SK-MEL-5 (cell line): ENCODE measurements at regions not wholly inside any gene's neighbourhood (a gene's known extent, or its start where the extent isn't known, plus 50 kb on each side); places are given as distances from the start of the nearest gene placed in this dataset.

Experiments used
- DNase-seq: peaks from one replicate; pipeline ENCODE4 v3.0.0-alpha.2; 2016; ENCODE audit warnings: low read depth, low spot score
- in situ Hi-C: cut with HindIII; loops from 2 replicates; pipeline ENCODE4 v1.10.0; 2016; ENCODE audit warnings: low sequenced_read_pairs, high pct_unique_total_duplicates, low pct_unique_long_range_greater_than_20kb

DNA sequence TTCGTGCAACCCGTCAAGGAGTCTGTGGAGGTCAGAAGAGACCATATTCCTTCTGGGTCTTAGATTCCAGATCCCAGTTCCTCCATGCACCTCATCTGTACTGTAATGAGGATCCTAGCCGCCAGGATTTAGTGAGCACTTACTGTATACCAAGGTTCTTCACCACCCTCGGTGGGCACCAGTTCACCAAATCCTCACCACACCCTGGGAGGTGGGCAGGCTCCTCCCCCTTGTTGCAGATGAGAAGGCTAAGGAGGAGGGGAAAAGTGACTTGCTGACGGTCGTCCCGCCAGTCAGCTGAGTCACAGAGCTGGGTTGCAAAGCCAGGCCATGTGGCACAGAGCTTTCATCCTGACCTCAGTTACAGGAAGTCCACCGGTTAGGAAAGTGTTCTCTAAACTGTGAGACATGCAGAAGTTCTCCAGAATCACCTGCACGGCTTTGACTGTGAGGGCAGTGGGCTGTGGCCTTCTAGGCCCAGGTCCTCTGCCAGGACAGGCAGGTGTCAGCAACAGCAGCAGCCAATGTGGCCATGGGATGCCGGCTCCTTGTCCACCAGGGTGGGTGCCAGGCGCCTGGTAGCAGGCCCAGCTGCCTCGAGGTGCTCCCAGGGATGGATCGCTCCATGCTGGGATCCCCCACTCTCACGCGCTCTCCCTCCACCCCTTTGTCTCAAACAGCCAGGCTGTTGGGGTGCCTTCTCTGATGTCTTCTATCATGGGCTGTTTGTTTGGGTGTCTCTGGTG is 240.3 kb upstream of the GSE1 start:
- in situ Hi-C loops = no loop called here

DNA sequence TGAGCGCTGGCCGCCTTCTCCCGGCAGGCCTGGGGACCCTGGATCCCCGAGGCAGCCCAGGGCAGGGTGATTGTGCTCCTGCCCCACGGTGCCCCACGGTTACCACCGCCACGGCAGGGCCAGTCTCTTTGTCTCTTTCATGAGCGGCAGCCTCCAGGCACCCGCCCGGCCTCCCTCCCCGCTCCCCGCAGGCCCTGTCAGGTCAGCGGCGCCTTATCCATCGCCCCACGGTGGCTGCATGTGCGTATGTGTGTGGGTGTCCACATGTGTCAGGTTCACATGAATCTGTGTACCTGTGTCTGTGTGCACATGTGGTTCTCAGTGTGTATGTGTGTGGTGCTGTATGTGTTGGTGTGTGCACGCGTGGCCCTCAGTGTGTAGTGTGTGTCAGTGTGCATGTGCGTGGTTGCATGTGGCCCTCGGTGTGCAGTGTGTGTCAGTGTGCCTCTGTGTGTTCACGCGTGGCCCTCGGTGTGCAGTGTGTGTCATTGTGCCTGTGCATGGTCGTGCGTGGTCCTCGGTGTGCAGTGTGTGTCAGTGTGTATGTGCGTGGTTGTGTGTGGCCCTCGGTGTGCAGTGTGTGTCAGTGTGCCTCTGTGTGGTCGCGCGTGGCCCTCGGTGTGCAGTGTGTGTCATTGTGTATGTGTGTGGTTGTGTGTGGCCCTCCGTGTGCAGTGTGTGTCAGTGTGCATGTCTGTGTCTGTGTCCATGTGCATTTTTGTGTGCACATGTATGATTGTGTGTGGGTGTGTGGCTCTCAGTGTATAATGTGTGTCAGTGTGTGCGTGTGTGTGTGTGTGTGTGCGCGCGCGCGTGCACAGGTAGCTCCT is 239.2 kb upstream of the GSE1 start:
- in situ Hi-C loops = no loop called here
- DNase-seq = no peak

More for the DNA sequence above, 240.3 kb upstream of the GSE1 start:
- no peak for DNase-seq

DNA sequence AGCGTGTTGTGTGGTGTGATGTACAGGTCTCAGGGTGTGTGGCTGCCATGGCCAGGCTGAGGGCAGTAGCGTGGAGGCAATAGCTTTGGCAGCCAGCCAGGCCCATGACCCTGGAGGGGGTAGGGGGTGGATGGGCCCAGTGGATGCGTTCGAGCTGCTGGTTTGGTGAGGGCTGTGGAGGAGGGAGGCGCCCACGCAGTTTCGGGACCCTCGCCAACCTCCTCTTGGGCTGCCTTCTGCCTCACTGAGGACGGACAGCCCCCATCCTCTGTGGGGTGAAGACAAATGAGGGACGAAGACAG is 238.6 kb upstream of the GSE1 start:
- in situ Hi-C loops = no loop called here
- no peak for DNase-seq

DNA sequence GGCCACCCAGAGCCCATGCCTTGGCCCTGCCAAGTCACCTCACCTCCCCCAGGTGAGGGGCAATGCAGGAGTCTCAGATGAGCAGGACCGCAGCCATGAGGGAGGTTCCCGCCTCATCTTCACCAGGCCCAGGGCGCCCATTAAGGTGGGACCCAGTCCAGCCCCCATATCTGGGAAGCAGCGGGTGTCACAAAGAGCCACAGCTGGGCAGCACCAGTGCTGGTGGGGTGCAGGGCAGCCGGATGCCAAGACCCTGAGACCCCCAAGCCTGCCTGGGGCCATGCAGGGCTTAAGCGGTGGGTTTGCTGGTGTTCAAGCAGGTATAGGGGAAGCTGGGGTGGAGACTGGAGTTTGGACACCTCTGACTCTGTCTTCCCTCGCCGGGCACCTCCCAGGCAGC is 237.8 kb upstream of the GSE1 start:
- no peak for DNase-seq
- in situ Hi-C loops = no loop called here

DNA sequence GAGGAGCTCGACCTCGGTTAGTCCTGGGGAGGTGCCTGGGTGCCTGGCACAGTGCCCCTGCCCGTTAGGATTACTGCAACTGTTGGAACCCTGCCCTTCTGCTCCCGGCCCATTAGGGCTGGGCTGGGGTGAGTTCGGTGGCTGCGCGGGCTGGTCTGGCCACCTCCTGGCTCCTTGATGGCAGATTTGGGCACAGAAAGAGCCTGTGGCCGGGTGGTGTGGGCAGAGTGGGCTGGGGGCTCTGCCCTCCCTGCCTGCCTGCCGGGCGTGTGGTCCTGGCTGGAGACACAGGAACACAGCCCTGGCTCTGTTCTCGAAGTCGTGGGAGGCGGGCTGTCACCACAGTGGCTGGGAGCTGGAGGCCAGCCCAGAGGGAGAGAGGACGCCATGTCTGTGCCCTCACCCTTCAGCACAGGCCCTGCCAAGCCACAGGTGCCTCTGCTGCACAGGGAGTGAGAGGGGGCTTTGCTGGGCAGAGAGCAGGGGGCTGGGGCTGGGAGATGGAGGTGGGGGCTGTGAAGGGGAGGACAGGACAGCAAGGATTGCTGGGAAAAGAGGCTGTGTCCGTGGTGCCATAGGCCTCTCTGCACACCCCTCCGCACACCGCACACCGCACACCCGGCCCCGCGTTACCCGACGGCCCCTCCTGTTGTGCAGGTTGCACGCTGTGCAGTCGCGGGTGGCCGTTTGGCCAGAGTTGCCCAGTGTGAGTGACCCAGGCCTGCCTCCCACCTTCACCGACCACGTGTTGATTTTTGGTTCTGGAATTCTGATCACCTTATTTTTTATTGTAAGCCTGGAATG is 236.6 kb upstream of the GSE1 start:
- DNase-seq = no peak
- in situ Hi-C loops = no loop called here

DNA sequence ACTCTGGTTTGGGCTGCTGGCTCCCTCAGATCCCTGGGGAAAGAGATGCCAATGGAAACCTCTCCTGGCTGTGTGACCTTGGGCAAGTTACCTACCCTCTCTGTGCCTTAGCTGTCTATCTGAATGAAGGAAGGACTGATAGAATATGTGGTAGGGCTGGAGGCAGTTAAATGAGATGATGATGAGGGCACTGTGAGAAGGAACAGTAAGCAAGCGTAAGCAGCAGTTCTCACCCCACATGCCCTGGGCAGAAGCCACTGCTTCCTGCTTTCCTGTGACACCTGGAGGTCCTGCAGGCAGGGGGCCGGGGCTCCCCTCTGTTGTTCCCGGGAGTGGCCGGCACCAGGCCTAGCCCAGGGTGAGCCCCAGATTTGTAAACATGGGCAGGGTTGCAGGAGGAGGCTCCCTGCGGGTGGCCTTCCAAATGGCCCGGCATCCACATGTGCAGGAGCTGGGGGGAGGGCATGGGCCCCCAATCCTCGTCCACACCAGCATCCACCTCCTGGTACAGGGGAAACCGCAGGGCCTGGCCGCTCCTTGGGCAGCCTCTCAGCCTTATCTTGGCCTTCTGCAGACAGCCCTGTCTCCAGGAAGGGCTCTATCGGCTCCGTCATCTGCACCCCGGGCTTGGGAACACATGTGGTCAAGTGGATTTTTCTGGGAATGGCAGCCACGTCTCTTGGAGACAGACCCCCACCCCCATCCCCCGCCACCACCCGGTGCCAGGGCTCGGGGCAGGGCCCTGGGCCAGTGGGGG is 235.6 kb upstream of the GSE1 start:
- in situ Hi-C loops = no loop called here
- DNase-seq = no peak

DNA sequence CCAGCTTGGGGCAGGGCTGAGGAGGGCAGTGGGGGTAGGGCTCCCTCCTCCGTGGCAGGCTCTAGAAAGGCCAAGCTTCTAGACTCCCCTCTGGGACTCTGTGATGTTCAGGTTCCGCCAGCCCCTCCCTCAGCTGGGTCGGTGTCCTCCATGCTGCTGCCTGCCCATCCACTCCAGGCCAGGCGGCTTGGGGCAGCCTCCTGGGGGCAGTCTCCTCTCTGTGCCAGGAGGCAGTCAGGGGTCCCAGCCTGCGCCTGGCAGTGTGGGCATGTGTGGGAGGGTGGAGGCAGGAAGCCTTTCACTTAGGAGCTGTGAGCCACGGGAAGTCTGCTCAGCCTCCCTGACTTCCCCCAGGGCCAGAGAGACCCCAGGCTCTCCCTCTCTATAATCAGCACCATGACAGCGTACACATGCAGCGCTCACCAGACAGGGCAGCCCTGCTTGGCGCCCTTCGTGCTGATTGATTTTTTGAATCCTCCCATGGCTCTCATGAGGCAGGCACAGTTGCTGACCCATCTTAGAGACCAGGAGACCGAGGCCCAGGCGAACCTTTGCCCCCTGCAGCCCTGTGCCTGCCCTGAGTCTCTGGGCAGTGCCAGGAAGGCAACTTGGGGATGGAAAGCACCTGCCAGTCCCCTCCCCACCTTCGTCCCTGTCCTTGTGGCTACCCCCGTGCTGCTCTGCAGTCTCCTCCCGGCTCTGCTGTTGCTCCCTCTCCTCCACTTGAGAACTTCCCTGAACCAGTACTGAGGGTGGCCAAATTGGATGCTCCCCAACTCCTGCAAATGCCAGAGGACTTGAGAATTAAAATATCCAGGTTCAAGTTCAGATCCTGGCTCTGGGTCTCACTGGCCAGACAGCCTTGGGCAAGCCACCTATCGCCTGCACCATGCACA is 234.7 kb upstream of the GSE1 start:
- in situ Hi-C loops = no loop called here
- DNase-seq = no peak

DNA sequence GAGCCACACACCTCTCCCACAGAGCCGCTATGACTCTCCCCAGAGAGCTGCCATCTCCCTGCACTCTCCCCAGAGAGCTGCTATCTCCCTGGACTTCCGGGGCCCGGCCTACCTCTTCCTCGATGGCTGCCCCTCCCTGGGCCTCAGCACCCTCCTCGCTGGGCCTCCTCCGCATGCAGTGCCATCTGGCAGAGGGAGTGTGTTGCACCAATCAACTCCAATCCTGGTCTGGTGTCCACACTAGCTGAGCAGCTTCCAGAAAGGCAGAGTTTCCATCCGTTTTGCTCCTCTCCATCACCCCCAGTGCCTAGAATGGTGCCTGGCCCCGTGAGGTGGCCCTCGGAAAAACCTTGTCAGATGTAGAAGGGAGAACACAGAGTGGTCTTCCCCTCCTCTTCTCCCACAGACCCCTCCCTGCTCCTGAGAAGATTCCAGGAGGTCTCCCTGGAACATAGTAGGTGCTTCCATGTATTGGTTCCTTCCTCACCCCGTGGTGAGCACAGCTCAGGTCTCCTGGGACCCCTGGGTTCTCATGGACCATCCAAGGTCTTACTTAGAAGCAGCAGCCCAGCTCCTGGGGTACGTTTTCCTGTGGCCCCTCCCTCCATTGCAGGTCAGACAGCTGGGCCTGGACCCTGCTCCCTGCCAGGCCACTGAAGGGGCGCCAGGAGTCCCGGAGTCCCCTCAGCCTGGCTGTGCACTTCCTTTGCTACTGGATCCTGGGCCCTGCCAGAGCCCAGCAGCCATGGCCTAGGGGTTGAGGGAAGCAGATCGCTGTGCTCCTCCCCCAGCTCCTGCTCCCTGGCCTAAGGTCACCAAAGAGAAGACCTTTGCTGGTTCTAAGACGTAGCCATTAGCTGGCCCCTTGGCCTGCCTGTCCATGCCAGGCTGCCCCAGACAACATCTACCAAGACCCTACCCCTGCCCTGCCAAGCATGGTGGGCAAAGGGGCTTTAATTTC is 233.8 kb upstream of the GSE1 start:
- in situ Hi-C loops = no loop called here

DNA sequence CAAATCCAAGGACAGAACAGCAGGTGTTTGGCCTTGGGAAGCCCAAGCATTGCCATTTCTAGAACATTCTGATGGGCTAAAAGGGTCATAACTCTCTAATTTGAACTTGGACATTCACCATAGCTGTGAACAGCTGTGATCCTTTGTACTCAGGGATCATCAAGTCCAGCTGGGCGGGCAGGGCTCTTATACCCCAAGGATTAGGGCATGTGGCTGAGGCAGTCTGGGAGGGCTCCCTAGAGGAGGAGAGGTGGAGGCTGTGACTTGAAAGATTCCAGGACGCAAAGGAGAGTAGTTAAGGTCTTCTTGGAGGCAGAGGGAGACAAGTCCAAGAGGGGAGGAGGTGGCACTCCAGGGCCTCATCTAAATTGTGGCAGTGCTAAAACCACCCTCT is 233.1 kb upstream of the GSE1 start:
- in situ Hi-C loops = no loop called here
- no peak for DNase-seq

More for the DNA sequence above, 233.8 kb upstream of the GSE1 start:
- no peak for DNase-seq

DNA sequence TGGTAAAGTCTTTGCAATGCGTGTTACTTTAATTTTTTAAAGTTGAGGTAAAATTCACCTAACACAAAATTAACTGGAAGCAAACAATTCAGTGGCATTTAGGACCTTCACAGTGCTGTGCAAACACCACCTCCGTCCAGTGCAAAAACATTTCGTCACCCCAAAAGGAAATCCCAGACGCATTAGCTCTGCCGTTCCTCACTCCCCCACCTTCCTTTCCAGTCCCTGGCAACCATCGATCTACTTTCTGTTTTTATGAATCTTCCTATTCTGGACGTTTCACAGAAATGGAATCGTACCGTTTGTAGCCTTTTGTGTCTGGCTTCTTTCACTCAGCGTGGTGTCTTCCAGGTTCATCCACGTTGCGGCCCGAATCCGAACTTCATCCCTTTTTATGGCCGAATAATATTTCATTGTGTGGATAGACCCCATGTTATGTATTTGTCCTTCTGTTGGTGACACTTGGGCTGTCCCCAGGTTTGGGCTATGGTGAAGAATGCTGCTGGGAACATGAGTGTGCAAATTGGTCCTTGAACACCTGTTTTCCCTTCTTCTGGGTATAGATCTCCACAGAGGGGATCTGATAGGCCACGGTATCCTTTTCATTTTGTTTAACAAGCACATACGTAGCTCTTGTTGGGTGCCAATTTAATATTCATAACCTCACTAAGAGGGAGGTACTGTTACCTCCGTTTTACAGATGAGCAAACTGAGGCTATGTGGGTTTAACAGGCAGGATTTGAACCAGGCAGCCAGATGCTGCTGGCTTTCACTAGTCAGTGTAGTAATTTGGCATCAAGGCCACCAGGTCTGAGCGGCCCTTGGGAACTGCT is 232.0 kb upstream of the GSE1 start:
- DNase-seq = no peak
- in situ Hi-C loops = no loop called here

DNA sequence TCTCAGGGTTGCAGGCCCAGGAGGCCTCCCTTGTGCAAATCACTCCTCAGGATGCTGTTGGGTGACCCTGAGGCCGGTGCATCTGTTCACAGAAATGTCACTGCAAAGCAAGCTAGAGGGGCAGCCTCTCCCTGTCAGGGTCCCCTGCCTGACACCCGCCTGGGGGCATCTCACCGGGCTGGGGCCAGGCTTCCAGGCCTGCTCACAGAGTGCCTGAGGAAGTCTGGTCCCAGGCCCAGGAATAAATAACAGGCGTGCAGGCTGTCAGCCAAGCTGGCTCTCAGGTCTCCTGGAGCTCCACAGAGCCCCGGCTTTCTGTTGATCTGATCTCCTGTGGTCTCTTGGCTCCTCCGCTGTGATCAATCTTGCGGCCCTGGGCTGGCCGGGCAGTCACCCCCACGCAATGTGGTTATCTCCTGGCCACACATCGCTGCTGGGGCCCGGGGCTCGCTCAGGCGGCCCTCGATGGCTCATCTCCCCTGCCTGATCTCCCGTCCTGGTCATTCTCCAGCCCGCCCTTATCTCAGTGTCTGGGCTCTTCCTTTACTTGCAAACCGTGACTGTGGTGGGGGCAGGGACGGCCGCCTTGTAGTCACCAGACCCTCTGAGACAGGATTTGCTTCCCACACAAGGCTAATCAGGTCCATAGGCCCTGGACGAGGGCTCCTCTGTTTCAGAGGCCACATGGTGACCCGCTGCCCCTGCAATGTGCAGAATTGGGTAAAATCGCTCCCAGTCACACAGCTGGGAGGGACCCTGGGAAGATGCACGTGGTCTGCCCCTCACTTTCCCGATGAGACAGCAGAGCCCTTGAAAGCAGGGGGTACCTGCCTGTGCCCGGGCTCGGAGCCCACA is 231.2 kb upstream of the GSE1 start:
- DNase-seq = no peak
- in situ Hi-C loops = no loop called here

DNA sequence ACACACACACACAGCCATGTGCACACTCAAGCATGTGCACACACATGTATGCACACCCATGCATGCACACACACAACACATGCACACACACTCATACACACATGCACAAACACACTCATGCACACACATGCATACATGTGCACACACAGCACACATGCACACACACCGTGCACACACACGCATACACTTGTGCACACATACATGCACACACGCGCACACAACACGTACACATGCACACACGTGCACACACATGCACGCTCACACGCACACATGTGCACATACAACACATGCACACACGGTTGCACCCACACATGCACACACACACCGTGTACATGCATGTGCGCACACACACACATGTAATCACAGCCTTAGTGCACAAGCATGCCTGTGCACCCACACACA is 230.4 kb upstream of the GSE1 start:
- in situ Hi-C loops = no loop called here
- no peak for DNase-seq

DNA sequence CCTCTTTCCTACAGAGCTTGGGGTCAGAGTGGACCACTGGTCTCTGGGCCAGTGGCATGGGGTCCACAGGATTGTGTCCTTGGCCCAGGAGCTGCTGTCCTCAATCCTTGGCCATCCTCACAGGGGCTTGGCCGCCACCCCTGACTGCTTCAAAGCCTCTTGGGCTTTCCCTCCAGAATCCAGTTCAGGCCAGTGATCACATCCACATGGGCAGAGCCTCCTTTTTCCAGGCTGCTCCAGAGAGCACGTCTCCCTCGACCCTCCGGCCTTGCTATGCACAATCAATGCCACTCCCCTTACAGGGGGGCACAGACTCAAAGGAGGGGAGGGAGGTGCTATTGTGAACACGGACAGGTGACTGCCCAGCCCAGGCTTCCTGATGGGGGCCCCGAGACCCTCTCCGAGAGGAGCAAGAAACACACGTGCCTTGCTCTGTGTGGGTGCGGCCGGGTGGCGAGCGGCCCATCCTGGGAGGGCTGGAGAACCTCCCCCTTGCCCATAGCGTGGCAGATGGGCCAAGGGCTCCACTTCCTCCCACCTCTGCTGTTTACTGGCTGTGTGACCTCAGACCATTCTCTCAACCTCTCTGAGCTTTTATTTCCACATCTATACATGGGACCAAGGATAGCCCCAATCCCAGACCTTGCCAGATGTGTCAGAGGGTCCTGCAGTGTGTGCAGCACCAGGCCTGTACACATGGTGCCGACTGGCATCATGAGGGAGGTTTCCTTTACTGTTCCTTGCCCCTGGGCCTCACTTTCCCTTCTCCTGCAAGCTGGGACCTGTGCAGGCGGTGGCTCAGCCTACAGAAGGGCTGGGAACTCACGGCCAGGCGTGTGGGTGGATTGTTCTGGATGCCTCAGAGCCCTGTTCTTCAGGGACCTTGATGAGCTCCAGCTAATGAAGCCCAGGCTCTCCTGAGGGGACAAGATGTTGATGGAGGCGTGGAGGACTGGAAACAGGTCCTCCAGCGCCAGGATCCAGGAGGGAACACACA is 229.0 kb upstream of the GSE1 start:
- in situ Hi-C loops = no loop called here
- no peak for DNase-seq
